ENCODE measurements at regions not wholly inside any gene's neighbourhood (a gene's known extent, or its start where the extent isn't known, plus 50 kb on each side); places are given as distances from the start of the nearest gene placed in this dataset.

GRCh38 chr14:22086131-22086530 is 412.5 kb upstream of the OR4E1 start:
- no peak for TF ChIP-seq GATA3 (IDR thresholded peaks at IDR 0.05; ENCODE audit: low read depth, low read length)
- TF ChIP-seq GATA2 (IDR thresholded peaks at IDR 0.05; ENCODE audit: low read depth, low read length): no peak
